ENCODE measurements at regions not wholly inside any gene's neighbourhood (a gene's known extent, or its start where the extent isn't known, plus 50 kb on each side); places are given as distances from the start of the nearest gene placed in this dataset.

DNA sequence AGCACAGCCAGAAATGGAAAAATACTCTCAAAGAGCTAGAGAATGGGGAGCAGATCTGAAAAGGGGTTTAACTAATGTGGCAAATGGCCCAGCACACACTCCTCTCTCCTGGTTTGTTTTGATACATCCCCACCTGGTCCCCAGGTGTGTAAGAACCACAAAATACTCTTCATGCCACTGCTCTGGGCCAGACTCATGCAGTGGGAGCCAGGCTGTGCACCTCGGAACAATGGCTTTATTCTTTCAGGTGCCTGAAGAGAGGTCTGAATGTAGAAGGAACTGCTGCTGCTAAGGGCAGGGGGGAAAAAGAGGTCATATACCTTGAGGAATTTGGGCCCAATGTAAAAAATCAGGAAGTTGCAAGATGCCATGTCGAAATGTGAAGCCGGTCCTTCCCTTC is 123.9 kb upstream of the ADAMTSL1 start:
- H3K4me3 ChIP-seq (ENCODE audit: low read length): no peak overlapping the region
- DNase-seq (ENCODE audit: low read depth): no peak
- TF ChIP-seq, protein P1, sequence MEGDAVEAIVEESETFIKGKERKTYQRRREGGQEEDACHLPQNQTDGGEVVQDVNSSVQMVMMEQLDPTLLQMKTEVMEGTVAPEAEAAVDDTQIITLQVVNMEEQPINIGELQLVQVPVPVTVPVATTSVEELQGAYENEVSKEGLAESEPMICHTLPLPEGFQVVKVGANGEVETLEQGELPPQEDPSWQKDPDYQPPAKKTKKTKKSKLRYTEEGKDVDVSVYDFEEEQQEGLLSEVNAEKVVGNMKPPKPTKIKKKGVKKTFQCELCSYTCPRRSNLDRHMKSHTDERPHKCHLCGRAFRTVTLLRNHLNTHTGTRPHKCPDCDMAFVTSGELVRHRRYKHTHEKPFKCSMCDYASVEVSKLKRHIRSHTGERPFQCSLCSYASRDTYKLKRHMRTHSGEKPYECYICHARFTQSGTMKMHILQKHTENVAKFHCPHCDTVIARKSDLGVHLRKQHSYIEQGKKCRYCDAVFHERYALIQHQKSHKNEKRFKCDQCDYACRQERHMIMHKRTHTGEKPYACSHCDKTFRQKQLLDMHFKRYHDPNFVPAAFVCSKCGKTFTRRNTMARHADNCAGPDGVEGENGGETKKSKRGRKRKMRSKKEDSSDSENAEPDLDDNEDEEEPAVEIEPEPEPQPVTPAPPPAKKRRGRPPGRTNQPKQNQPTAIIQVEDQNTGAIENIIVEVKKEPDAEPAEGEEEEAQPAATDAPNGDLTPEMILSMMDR (conservative IDR thresholded peaks at IDR 0.05; ENCODE audit: low read depth, low read length): no peak

DNA sequence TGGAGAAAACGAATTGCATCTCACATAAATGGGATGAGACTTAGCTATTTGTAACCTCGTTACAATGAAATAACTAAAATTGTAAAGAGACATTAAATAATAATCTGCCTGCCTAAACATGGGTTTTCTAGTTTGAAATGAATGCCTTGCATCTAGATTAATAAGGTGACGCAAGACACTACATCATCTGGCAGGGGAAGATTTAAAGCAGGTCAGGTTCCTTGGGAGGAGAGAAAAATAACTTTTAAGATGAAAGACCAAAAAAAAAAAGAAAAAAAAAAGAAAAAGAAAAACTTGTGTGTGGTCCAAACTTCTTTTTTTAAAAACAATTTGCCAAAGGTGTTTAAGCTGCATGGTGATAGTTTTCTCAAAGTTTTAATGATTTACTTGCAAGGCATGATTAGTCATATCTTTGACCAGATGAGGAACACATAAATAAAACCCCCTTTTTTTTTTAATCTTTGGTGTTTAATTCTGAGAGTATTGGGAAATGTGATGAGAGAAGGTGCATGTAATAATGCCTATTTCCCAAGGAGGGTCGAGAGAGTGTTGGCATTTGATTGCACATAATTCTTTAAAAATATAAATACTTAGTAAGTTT is 122.9 kb upstream of the ADAMTSL1 start:
- no peak overlapping the region for H3K4me3 ChIP-seq (ENCODE audit: low read length)
- DNase-seq (ENCODE audit: low read depth): no peak
- TF ChIP-seq, protein P1 (conservative IDR thresholded peaks at IDR 0.05; ENCODE audit: low read depth, low read length): no peak

DNA sequence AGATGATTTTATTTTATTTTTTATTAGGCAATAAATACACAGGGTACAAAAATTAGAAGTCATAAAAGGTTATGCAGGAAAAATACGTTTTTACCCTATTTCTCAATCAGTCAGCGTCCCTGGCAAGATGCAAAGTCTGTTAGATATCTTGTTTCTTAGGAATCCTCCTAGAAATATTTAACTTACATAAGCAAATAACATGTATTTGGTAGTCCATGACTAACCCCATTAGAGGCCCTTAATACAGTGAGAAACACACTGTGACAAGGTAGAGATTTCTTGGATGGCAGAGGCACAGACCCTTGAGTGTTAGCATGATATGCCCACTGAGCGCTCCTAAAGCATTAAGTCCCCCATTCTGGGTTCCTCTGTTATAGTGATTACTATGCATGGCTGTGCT is 121.2 kb upstream of the ADAMTSL1 start:
- no peak for DNase-seq (ENCODE audit: low read depth)
- TF ChIP-seq, protein P1 (conservative IDR thresholded peaks at IDR 0.05; ENCODE audit: low read depth, low read length): no peak
- no peak overlapping the region for H3K4me3 ChIP-seq (ENCODE audit: low read length)

DNA sequence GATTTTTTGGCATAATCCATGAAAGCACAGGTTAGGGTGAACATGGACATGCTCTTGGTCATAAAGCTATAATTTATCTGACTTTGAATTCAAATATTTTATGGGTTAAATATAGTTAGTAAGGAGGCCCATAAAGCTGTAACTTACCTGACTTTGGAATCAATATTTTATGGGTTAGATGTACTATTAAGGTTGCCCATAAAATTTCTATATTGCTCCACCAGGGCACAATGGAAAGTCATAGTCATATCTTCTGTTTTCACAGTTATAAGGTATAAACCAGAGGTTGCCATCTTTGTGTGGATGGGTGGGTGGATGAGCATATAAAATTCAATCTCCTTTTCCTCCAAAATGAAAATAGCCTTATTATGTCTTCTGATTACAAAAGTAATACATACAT is 120.5 kb upstream of the ADAMTSL1 start:
- DNase-seq (ENCODE audit: low read depth): no peak
- no peak overlapping the region for H3K4me3 ChIP-seq (ENCODE audit: low read length)
- TF ChIP-seq, protein P1 (conservative IDR thresholded peaks at IDR 0.05; ENCODE audit: low read depth, low read length): no peak

DNA sequence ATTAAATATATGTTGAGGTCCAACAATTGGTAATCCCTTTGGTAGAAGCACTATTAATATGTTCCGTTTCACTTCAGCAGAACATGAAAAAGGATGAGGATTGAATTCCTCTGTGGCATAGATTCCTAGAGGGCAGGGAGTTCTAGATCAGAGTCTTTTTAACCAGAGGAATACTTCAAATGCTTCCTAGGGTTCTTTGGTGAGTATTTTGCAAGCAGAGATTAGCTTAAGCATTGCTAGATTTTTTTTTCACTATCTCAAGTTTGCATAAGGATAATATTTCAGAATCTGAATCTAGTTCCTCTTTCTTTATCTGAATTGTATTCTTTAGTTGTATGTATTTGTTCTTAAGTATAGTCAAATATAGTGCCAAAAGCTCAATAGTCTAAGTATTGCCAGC is 116.6 kb upstream of the ADAMTSL1 start:
- no peak for DNase-seq (ENCODE audit: low read depth)
- no peak overlapping the region for H3K4me3 ChIP-seq (ENCODE audit: low read length)
- TF ChIP-seq, protein P1 (conservative IDR thresholded peaks at IDR 0.05; ENCODE audit: low read depth, low read length): no peak

DNA sequence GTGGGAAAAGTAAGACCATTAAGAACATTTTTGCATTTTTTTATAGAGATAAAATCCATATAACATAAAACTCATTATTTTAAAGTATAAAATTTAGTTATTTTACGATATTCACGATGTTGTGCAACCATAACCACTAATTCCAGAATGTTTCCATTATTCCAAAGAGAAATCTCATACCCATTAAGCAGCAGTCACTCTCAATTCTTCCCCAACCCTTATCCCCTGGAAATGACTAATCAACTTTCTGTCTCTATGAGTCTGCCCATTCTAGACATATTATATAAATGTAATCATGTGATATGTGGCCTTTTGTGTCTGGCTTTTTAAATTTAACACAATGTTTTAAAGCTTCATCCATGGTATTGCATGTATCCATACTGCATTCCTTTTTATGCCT is 115.6 kb upstream of the ADAMTSL1 start:
- no peak for DNase-seq (ENCODE audit: low read depth)
- H3K4me3 ChIP-seq (ENCODE audit: low read length): no peak overlapping the region
- TF ChIP-seq, protein P1 (conservative IDR thresholded peaks at IDR 0.05; ENCODE audit: low read depth, low read length): no peak

DNA sequence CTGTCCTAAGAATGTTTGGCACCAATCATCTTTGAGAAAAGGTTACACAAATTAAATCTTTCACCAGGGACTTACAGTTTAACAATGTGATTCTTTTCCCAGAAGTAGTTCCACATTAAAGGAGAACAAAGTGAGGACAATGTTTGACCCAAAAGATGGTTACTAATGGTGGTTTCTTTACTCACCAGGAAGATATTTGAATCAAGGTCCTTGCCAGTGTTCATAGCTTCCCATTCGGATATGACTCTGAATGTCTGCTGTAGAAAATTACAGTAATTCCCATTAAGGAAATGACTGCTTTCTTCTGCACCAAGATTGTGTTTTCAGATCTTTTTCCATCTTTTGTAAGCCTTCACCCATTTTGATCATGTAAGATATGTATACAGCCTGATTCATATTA is 114.6 kb upstream of the ADAMTSL1 start:
- TF ChIP-seq, protein P1 (conservative IDR thresholded peaks at IDR 0.05; ENCODE audit: low read depth, low read length): no peak
- DNase-seq (ENCODE audit: low read depth): no peak
- no peak overlapping the region for H3K4me3 ChIP-seq (ENCODE audit: low read length)

Measured in retinal pigment epithelial cell (primary cell).